Sigmoid colon (tissue), 4 donors: ENCODE measurements at regions not wholly inside any gene's neighbourhood (a gene's known extent, or its start where the extent isn't known, plus 50 kb on each side); places are given as distances from the start of the nearest gene placed in this dataset.

Experiments
- EP300 ChIP-seq, 4 donors: sonication (generic); formaldehyde crosslinking; IDR thresholded peaks; one replicate each; pipeline ENCODE4 v1.6.1; 2017; ENCODE audit warnings: antibody characterized with exemption in 4 of 4
- POLR2A ChIP-seq, 2 donors: fragments of 450-650 bp; IDR thresholded peaks; one replicate each; pipeline ENCODE4 v1.6.1; 2016; ENCODE audit warnings: antibody characterized with exemption in 2 of 2, mild to moderate bottlenecking in 2 of 2, moderate library complexity in 2 of 2
- POLR2AphosphoS5 ChIP-seq, 4 donors: sonication (generic); formaldehyde crosslinking; IDR thresholded peaks; one replicate each; pipeline ENCODE4 v1.6.1; 2017; ENCODE audit warnings: antibody characterized with exemption in 4 of 4
- TF ChIP-seq, protein P1 (sequence below), 4 experiments: fragments of 450-650 bp in 3 of 4; fragments of 200-600 bp in 1 of 4; IDR thresholded peaks; one replicate each; pipeline ENCODE4 v1.5.1; 2016 to 2019; ENCODE audit warnings: antibody characterized with exemption in 4 of 4, mild to moderate bottlenecking in 3 of 4, moderate library complexity in 2 of 4

DNA sequence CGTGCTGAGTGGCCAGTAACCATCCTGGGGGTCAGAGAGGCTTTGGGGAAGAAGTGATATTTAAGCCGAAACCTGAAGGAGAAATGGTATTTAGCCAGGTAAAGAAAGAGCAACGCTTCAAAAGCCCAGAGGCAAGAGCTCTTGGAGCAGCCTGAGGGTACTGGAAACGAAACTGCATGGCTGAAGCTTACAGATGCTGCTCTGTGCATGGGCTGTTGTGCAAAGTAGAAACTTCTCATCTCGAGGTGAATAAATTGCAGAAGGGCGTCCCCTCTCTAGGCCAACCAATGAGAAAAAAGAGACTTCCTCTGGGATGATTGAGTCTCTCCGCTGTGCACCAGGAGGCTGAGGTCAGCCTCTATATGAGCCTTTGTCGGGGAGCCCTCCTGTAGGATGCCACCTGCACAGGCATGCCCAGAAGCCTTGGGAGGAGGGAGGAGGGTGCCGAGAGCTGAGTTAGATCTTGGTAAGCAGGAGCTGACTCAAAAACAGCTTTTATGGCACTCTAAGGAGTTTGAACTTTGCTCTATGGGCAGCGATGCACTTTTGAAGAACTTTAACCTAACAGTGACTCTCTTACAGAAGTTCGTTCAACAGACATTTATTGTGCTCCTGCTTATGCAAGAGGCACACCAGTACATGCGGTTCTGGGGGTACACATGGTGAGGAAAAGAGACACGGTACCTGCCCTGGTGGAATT is 61.6 kb upstream of the EDN1 start:
- TF ChIP-seq POLR2A (IDR thresholded peaks at IDR 0.05) (no peak), POLR2AphosphoS5 (IDR thresholded peaks at IDR 0.05) (no peak), EP300 (IDR thresholded peaks at IDR 0.05) (no peak)
- TF ChIP-seq, protein P1, sequence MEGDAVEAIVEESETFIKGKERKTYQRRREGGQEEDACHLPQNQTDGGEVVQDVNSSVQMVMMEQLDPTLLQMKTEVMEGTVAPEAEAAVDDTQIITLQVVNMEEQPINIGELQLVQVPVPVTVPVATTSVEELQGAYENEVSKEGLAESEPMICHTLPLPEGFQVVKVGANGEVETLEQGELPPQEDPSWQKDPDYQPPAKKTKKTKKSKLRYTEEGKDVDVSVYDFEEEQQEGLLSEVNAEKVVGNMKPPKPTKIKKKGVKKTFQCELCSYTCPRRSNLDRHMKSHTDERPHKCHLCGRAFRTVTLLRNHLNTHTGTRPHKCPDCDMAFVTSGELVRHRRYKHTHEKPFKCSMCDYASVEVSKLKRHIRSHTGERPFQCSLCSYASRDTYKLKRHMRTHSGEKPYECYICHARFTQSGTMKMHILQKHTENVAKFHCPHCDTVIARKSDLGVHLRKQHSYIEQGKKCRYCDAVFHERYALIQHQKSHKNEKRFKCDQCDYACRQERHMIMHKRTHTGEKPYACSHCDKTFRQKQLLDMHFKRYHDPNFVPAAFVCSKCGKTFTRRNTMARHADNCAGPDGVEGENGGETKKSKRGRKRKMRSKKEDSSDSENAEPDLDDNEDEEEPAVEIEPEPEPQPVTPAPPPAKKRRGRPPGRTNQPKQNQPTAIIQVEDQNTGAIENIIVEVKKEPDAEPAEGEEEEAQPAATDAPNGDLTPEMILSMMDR (IDR thresholded peaks at IDR 0.05): no peak
